Panc1 (cell line): ENCODE measurements at regions not wholly inside any gene's neighbourhood (a gene's known extent, or its start where the extent isn't known, plus 50 kb on each side); places are given as distances from the start of the nearest gene placed in this dataset.

Source experiments
- SIN3A ChIP-seq: IDR thresholded peaks from 2 replicates; pipeline ENCODE4 v1.6.1; 2012; ENCODE audit warnings: low read depth, mild to moderate bottlenecking, low read length, moderate library complexity, borderline replicate concordance; ENCODE audit not compliant: insufficient read depth
- TCF7L2 ChIP-seq: IDR thresholded peaks from 2 replicates; pipeline ENCODE4 v1.6.1; 2011; ENCODE audit warnings: mild to moderate bottlenecking, low read depth, low read length, inconsistent platforms

- TF ChIP-seq TCF7L2 (no peak), SIN3A (no peak)
These were observed 365.5 kb upstream of the PFKP start for GRCh38 chr10:2701802-2702201.
